Sigmoid colon (tissue), 4 donors: ENCODE measurements at regions not wholly inside any gene's neighbourhood (a gene's known extent, or its start where the extent isn't known, plus 50 kb on each side); places are given as distances from the start of the nearest gene placed in this dataset.
"Not testable (repeated sequence)": the region's sequence is repeated elsewhere in the genome, so short reads cannot be mapped to it uniquely, and the experiment has no call there.

ENCODE experiments used
- CTCF ChIP-seq, 4 experiments: fragments of 450-650 bp in 3 of 4; fragments of 200-600 bp in 1 of 4; IDR thresholded peaks; one replicate each; pipeline ENCODE4 v1.5.1; 2016 to 2019; ENCODE audit warnings: antibody characterized with exemption in 4 of 4, mild to moderate bottlenecking in 3 of 4, moderate library complexity in 2 of 4
- EP300 ChIP-seq, 4 donors: sonication (generic); formaldehyde crosslinking; IDR thresholded peaks; one replicate each; pipeline ENCODE4 v1.6.1; 2017; ENCODE audit warnings: antibody characterized with exemption in 4 of 4
- POLR2AphosphoS5 ChIP-seq, 4 donors: sonication (generic); formaldehyde crosslinking; IDR thresholded peaks; one replicate each; pipeline ENCODE4 v1.6.1; 2017; ENCODE audit warnings: antibody characterized with exemption in 4 of 4

- TF ChIP-seq EP300, CTCF, POLR2AphosphoS5 (IDR thresholded peaks at IDR 0.05): not testable (repeated sequence)
Measured at GRCh38 chr11:87585613-87586012, 547.9 kb downstream of the TMEM135 start.
